Duodenal mucosa (tissue), 2 donors: ENCODE measurements at regions not wholly inside any gene's neighbourhood (a gene's known extent, or its start where the extent isn't known, plus 50 kb on each side); places are given as distances from the start of the nearest gene placed in this dataset.

Experiments used
- H3K27ac ChIP-seq: one replicate; pipeline ENCODE4 v1.7.0; 2013; ENCODE audit warnings: low read depth, low read length
- H3K27me3 ChIP-seq, 2 donors: one replicate each; pipeline ENCODE4 v1.7.0; 2013; ENCODE audit warnings: low read length in 2 of 2, control low read depth in 1 of 2; ENCODE audit not compliant: insufficient read depth in 2 of 2, control insufficient read depth in 1 of 2
- H3K36me3 ChIP-seq, 2 donors: one replicate each; pipeline ENCODE4 v1.7.0; 2013; ENCODE audit warnings: low read length in 2 of 2, control low read depth in 1 of 2; ENCODE audit not compliant: insufficient read depth in 2 of 2, control insufficient read depth in 1 of 2
- H3K4me1 ChIP-seq, 2 donors: one replicate each; pipeline ENCODE4 v1.7.0; 2013; ENCODE audit warnings: low read length in 2 of 2, control low read depth in 1 of 2; ENCODE audit not compliant: insufficient read depth in 2 of 2, control insufficient read depth in 1 of 2
- H3K4me3 ChIP-seq, 2 donors: one replicate each; pipeline ENCODE4 v1.7.0; 2013; ENCODE audit warnings: low read length in 2 of 2, low read depth in 1 of 2
- H3K9ac ChIP-seq, 2 donors: one replicate each; pipeline ENCODE4 v1.7.0; 2013; ENCODE audit warnings: low read length in 2 of 2, low read depth in 1 of 2
- H3K9me3 ChIP-seq, 2 donors: one replicate each; pipeline ENCODE4 v1.7.0; 2013; ENCODE audit warnings: low read length in 2 of 2, control low read depth in 1 of 2; ENCODE audit not compliant: control insufficient read depth in 1 of 2

- H3K9me3 ChIP-seq = peaks cover 0 to 5% of the 10 kb centered on the region in 2 donors
- no peaks in the 10 kb centered on the region for H3K4me1 ChIP-seq
- H3K4me3 ChIP-seq = no peak overlapping the region
- no peaks in the 10 kb centered on the region for H3K36me3 ChIP-seq
- no peak overlapping the region for H3K27ac ChIP-seq
- no peak overlapping the region for H3K9ac ChIP-seq
- no peaks in the 10 kb centered on the region for H3K27me3 ChIP-seq
Observed at GRCh38 chr17:77757561-77757898, 201.0 kb upstream of the TNRC6C start.

GRCh38 chr17:77763023-77763422 lies 195.5 kb upstream of the TNRC6C start:
- Histone ChIP-seq H3K9ac (no peak overlapping the region), H3K4me1 (no peaks in the 10 kb centered on the region), H3K4me3 (no peak overlapping the region), H3K9me3 (no peaks in the 10 kb centered on the region), H3K27me3 (peaks cover 3 to 9% of the 10 kb centered on the region in 2 donors), H3K36me3 (no peaks in the 10 kb centered on the region), H3K27ac (no peak overlapping the region)

- H3K27ac ChIP-seq = no peak overlapping the region
- H3K36me3 ChIP-seq = no peaks in the 10 kb centered on the region
- peaks cover 6 to 13% of the 10 kb centered on the region in 2 donors for H3K27me3 ChIP-seq
- no peak overlapping the region for H3K4me3 ChIP-seq
- no peaks in the 10 kb centered on the region for H3K4me1 ChIP-seq
- no peaks in the 10 kb centered on the region for H3K9me3 ChIP-seq
- no peak overlapping the region for H3K9ac ChIP-seq
Observed at GRCh38 chr17:77763575-77763974, 194.9 kb upstream of the TNRC6C start.

- no peaks in the 10 kb centered on the region for H3K36me3 ChIP-seq
- H3K27me3 ChIP-seq = peaks cover 22 to 24% of the 10 kb centered on the region in 2 donors
- no peaks in the 10 kb centered on the region for H3K4me1 ChIP-seq
- H3K9me3 ChIP-seq = no peaks in the 10 kb centered on the region
- no peak overlapping the region for H3K27ac ChIP-seq
- no peak overlapping the region for H3K4me3 ChIP-seq
- H3K9ac ChIP-seq = no peak overlapping the region
Observed at GRCh38 chr17:77765292-77765691, 193.2 kb upstream of the TNRC6C start.

- Histone ChIP-seq H3K27me3 (peaks cover 22 to 24% of the 10 kb centered on the region in 2 donors), H3K4me1 (no peaks in the 10 kb centered on the region)
Observed at GRCh38 chr17:77767148-77767547, 191.4 kb upstream of the TNRC6C start.

GRCh38 chr17:77768248-77768852 lies 190.2 kb upstream of the TNRC6C start:
- peaks cover 22 to 24% of the 10 kb centered on the region in 2 donors for H3K27me3 ChIP-seq
- no peak overlapping the region for H3K4me3 ChIP-seq
- no peaks in the 10 kb centered on the region for H3K9me3 ChIP-seq
- H3K36me3 ChIP-seq = no peaks in the 10 kb centered on the region
- no peak overlapping the region for H3K27ac ChIP-seq
- H3K9ac ChIP-seq = no peak overlapping the region
- no peaks in the 10 kb centered on the region for H3K4me1 ChIP-seq

More at GRCh38 chr17:77767148-77767547, 191.4 kb upstream of the TNRC6C start:
- H3K4me3 ChIP-seq = no peak overlapping the region
- no peak overlapping the region for H3K9ac ChIP-seq
- H3K9me3 ChIP-seq = no peaks in the 10 kb centered on the region
- no peak overlapping the region for H3K27ac ChIP-seq
- H3K36me3 ChIP-seq = no peaks in the 10 kb centered on the region

GRCh38 chr17:77769215-77769614 lies 189.3 kb upstream of the TNRC6C start:
- H3K4me3 ChIP-seq = no peak overlapping the region
- H3K27me3 ChIP-seq = peaks cover 22 to 24% of the 10 kb centered on the region in 2 donors
- H3K9me3 ChIP-seq = no peaks in the 10 kb centered on the region
- no peaks in the 10 kb centered on the region for H3K36me3 ChIP-seq
- H3K4me1 ChIP-seq = no peaks in the 10 kb centered on the region
- H3K27ac ChIP-seq = no peak overlapping the region
- H3K9ac ChIP-seq = no peak overlapping the region

GRCh38 chr17:77769762-77770161 lies 188.7 kb upstream of the TNRC6C start:
- Histone ChIP-seq H3K4me1 (no peaks in the 10 kb centered on the region), H3K9ac (no peak overlapping the region), H3K27ac (no peak overlapping the region), H3K27me3 (peaks cover 22 to 24% of the 10 kb centered on the region in 2 donors), H3K9me3 (no peaks in the 10 kb centered on the region), H3K36me3 (no peaks in the 10 kb centered on the region), H3K4me3 (no peak overlapping the region)

GRCh38 chr17:77770331-77771105 lies 188.0 kb upstream of the TNRC6C start:
- Histone ChIP-seq H3K4me1 (no peaks in the 10 kb centered on the region), H3K27ac (no peak overlapping the region), H3K27me3 (peaks cover 17 to 22% of the 10 kb centered on the region in 2 donors), H3K9ac (no peak overlapping the region), H3K36me3 (no peaks in the 10 kb centered on the region), H3K9me3 (no peaks in the 10 kb centered on the region), H3K4me3 (no peak overlapping the region)

GRCh38 chr17:77771145-77771544 lies 187.4 kb upstream of the TNRC6C start:
- Histone ChIP-seq H3K27ac (no peak overlapping the region), H3K36me3 (no peaks in the 10 kb centered on the region), H3K4me3 (no peak overlapping the region), H3K9ac (no peak overlapping the region), H3K27me3 (peaks cover 15 to 22% of the 10 kb centered on the region in 2 donors), H3K9me3 (no peaks in the 10 kb centered on the region), H3K4me1 (no peaks in the 10 kb centered on the region)
